T47D (cell line): ENCODE measurements at regions not wholly inside any gene's neighbourhood (a gene's known extent, or its start where the extent isn't known, plus 50 kb on each side); places are given as distances from the start of the nearest gene placed in this dataset.
"Not testable (repeated sequence)": the region's sequence is repeated elsewhere in the genome, so short reads cannot be mapped to it uniquely, and the experiment has no call there.

Source experiments
- DNase-seq, 2 experiments: peaks; one replicate each; pipeline versions ENCODE4 v3.0.0 to v3.0.0-alpha.2; 2011 to 2012; ENCODE audit warnings: low read depth in 1 of 2, low spot score in 1 of 2
- JUND ChIP-seq: IDR thresholded peaks from 2 replicates; pipeline ENCODE4 v1.6.1; 2012; ENCODE audit warnings: low read depth
- in situ Hi-C: cut with HindIII; loops from 2 replicates; pipeline ENCODE4 v1.10.0; 2016; ENCODE audit warnings: low sequenced_read_pairs, low pct_unique_long_range_greater_than_20kb

GRCh38 chr1:221040101-221040500 is 160.9 kb downstream of the HLX start:
- in situ Hi-C loops, result no loop called here
- TF ChIP-seq JUND, result no peak
- DNase-seq, result no peak

- no peak for DNase-seq
- in situ Hi-C loops, result no loop called here
- TF ChIP-seq JUND, result no peak
These were observed 161.5 kb downstream of the HLX start for GRCh38 chr1:221040691-221041285.

DNA sequence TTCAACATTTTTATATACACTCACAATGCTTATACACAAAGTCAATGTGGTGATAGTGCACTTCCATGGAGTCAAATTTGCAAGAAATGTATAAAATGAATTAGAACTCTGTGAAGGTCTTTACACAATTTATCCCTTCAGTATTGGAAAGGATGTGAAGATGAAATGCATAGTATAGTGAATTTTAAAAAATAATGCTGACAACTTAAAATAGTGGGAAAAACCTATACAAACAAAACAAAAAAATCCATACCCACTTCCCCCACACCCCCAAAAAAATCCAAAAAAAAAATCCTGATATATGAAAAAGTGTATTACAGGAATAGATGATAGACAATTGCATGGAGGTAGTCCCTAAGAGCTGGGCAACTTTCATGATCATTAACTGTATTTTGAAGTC is 165.3 kb downstream of the HLX start:
- no peak for TF ChIP-seq JUND
- in situ Hi-C loops, result no loop called here
- no peak for DNase-seq

- no peak for DNase-seq
- in situ Hi-C loops, result no loop called here
- TF ChIP-seq JUND, result no peak
These were observed 165.9 kb downstream of the HLX start for GRCh38 chr1:221045151-221045550.

GRCh38 chr1:221045842-221046831 is 166.9 kb downstream of the HLX start:
- in situ Hi-C loops, result no loop called here
- TF ChIP-seq JUND, result no peak
- no peak for DNase-seq

DNA sequence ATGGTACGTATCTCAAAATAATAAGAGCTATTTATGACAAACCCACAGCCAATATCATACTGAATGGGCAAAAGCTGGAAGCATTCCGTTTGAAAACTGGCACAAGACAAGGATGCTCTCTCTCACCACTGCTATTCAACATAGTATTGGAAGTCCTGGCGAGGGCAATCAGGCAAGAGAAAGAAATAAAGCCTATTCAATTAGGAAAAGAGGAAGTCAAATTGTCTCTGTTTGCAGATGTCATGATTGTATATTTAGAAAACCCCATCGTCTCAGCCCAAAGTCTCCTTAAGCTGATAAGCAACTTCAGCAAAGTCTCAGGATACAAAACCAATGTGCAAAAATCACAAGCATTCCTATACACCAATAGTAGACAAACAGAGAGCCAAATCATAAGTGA is 172.1 kb downstream of the HLX start:
- DNase-seq, in situ Hi-C loops: not testable (repeated sequence)

GRCh38 chr1:221053889-221054288 is 174.6 kb downstream of the HLX start:
- in situ Hi-C loops, result no loop called here
- no peak for DNase-seq
- no peak for TF ChIP-seq JUND

DNA sequence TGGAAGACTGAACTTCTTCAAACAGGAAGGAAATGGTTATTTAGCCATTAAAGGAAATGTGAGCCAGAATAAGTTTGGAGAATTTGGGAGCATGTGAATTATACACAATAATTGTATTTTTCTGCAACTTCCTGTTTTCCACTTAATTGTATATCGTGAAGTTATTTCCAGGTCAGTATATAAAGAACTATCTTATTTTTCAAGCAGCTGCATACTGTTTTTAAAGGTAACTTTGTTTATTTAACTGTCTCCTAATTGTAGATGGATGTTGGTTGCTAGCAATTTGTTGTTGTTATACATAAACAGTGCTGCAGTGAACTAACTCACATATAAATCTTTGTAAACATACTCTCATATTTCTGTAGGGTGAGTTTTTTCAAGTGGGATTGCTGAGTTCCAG is 180.3 kb downstream of the HLX start:
- no peak for DNase-seq
- in situ Hi-C loops, result no loop called here
- no peak for TF ChIP-seq JUND

GRCh38 chr1:221063651-221064050 is 184.4 kb downstream of the HLX start:
- TF ChIP-seq JUND, result no peak
- in situ Hi-C loops, result no loop called here
- DNase-seq, result no peak

- no peak for TF ChIP-seq JUND
- DNase-seq, result no peak
- in situ Hi-C loops, result no loop called here
These were observed 187.2 kb downstream of the HLX start for GRCh38 chr1:221066351-221067001.

- in situ Hi-C loops, result no loop called here
- no peak for TF ChIP-seq JUND
- no peak for DNase-seq
These were observed 188.5 kb downstream of the HLX start for GRCh38 chr1:221067721-221068120.

GRCh38 chr1:221069178-221069903 is 190.1 kb downstream of the HLX start:
- in situ Hi-C loops, result no loop called here
- TF ChIP-seq JUND, result no peak
- no peak for DNase-seq
